Suprapubic skin (tissue), 3 donors: ENCODE measurements at regions not wholly inside any gene's neighbourhood (a gene's known extent, or its start where the extent isn't known, plus 50 kb on each side); places are given as distances from the start of the nearest gene placed in this dataset.

ENCODE experiments used
- CTCF ChIP-seq, 2 donors: fragments of 200-600 bp in 1 of 2; fragments of 450-650 bp in 1 of 2; sonication (generic) in 1 of 2; IDR thresholded peaks; one replicate each; pipeline ENCODE4 v1.5.1; 2016 to 2019; ENCODE audit warnings: antibody characterized with exemption in 2 of 2, mild to moderate bottlenecking in 1 of 2, moderate library complexity in 1 of 2
- POLR2A ChIP-seq, 2 donors: fragments of 450-650 bp; IDR thresholded peaks; one replicate each; pipeline ENCODE4 v1.6.1; 2017; ENCODE audit warnings: antibody characterized with exemption in 2 of 2, mild to moderate bottlenecking in 2 of 2, moderate library complexity in 2 of 2

GRCh38 chr2:120618830-120619229 lies 116.8 kb upstream of the GLI2 start:
- TF ChIP-seq CTCF (IDR thresholded peaks at IDR 0.05) (no peak), POLR2A (IDR thresholded peaks at IDR 0.05) (no peak)
